DOHH2 (cell line): ENCODE measurements at regions not wholly inside any gene's neighbourhood (a gene's known extent, or its start where the extent isn't known, plus 50 kb on each side); places are given as distances from the start of the nearest gene placed in this dataset.

Experiments
- H3F3A ChIP-seq: fragments of 200-600 bp; sonication (generic), shearing (Covaris generic); 2 replicates; pipeline ENCODE4 v1.6.0; 2016; ENCODE audit warnings: antibody characterized with exemption, mild to moderate bottlenecking; ENCODE audit not compliant: control insufficient read depth, insufficient read depth
- H3K27ac ChIP-seq: fragments of 200-600 bp; sonication (generic); 2 replicates; pipeline ENCODE4 v1.5.1; 2014; ENCODE audit warnings: low read depth, mild to moderate bottlenecking, low read length, moderate library complexity
- H3K27me3 ChIP-seq: fragments of 200-600 bp; sonication (generic); 2 replicates; pipeline ENCODE4 v1.6.1; 2014; ENCODE audit warnings: mild to moderate bottlenecking, low read length, mixed read lengths; ENCODE audit not compliant: control insufficient read depth
- H3K36me3 ChIP-seq: fragments of 200-600 bp; sonication (generic); 2 replicates; pipeline ENCODE4 v1.6.1; 2014; ENCODE audit warnings: mild to moderate bottlenecking, low read length, moderate library complexity, mixed read lengths; ENCODE audit not compliant: control insufficient read depth
- H3K4me1 ChIP-seq: fragments of 200-600 bp; sonication (generic); 2 replicates; pipeline ENCODE4 v1.6.1; 2014; ENCODE audit warnings: mild to moderate bottlenecking, low read length, mixed read lengths; ENCODE audit not compliant: control insufficient read depth
- H3K4me2 ChIP-seq: fragments of 200-600 bp; sonication (generic); 2 replicates; pipeline ENCODE4 v1.6.0; 2014; ENCODE audit warnings: mild to moderate bottlenecking, low read length, moderate library complexity
- H3K4me3 ChIP-seq: fragments of 200-600 bp; sonication (generic); 2 replicates; pipeline ENCODE4 v1.5.1; 2014; ENCODE audit warnings: mild to moderate bottlenecking, low read length, mixed read lengths
- H3K79me2 ChIP-seq: fragments of 200-600 bp; sonication (generic); 2 replicates; pipeline ENCODE4 v1.6.1; 2014; ENCODE audit warnings: mild to moderate bottlenecking, low read length, mixed read lengths; ENCODE audit not compliant: control insufficient read depth
- H3K9me2 ChIP-seq: fragments of 200-600 bp; sonication (generic); replicated peaks from 2 replicates; pipeline ENCODE4 v1.6.1; 2014; ENCODE audit warnings: mild to moderate bottlenecking, low read length, mixed read lengths; ENCODE audit not compliant: control insufficient read depth
- H3K9me3 ChIP-seq: fragments of 200-600 bp; sonication (generic); 2 replicates; pipeline ENCODE4 v1.6.1; 2014; ENCODE audit warnings: antibody characterized with exemption, low read length, mixed read lengths; ENCODE audit not compliant: control insufficient read depth, insufficient read depth
- H4K20me1 ChIP-seq: fragments of 200-600 bp; sonication (generic); 2 replicates; pipeline ENCODE4 v1.6.0; 2014; ENCODE audit warnings: low read depth, mild to moderate bottlenecking, antibody characterized with exemption, low read length, moderate library complexity; ENCODE audit not compliant: control insufficient read depth, insufficient read depth
- EZH2phosphoT487 ChIP-seq: fragments of 200-600 bp; sonication (generic); IDR thresholded peaks from 2 replicates; pipeline ENCODE4 v1.6.1; 2017; ENCODE audit warnings: borderline replicate concordance, mild to moderate bottlenecking, antibody characterized with exemption, low read length, moderate library complexity, mixed read lengths
- TF ChIP-seq, protein P1 (sequence below): fragments of 200-600 bp; sonication (generic); IDR thresholded peaks from one replicate; pipeline ENCODE4 v1.5.1; 2014; ENCODE audit warnings: antibody characterized with exemption, mild to moderate bottlenecking, low read depth, low read length; ENCODE audit not compliant: poor library complexity, severe bottlenecking

DNA sequence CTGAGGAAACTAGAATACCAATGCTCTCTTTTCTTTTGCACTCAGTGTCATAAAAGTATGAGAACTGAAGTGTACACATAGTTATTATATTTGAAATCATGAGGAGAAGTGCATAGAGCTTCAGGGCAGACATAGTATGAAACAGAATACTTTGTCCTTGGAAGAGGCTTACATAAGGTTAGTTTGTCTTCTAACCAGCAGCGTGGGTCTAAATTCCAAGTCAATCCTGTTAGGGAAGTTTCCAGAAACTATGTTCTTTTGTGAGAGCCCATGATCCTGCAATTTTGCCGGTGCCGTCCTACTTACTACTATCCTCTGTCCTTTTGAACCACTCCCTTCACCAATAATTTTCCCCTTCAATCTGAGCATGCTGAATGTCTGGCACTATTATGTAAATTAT, 156.2 kb downstream of the PABPC4L start:
- no peak for TF ChIP-seq EZH2phosphoT487
- TF ChIP-seq, protein P1, sequence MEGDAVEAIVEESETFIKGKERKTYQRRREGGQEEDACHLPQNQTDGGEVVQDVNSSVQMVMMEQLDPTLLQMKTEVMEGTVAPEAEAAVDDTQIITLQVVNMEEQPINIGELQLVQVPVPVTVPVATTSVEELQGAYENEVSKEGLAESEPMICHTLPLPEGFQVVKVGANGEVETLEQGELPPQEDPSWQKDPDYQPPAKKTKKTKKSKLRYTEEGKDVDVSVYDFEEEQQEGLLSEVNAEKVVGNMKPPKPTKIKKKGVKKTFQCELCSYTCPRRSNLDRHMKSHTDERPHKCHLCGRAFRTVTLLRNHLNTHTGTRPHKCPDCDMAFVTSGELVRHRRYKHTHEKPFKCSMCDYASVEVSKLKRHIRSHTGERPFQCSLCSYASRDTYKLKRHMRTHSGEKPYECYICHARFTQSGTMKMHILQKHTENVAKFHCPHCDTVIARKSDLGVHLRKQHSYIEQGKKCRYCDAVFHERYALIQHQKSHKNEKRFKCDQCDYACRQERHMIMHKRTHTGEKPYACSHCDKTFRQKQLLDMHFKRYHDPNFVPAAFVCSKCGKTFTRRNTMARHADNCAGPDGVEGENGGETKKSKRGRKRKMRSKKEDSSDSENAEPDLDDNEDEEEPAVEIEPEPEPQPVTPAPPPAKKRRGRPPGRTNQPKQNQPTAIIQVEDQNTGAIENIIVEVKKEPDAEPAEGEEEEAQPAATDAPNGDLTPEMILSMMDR = no peak
- H3F3A ChIP-seq = no peaks in the 10 kb centered on the region
- H3K4me1 ChIP-seq = no peaks in the 10 kb centered on the region
- H3K27ac ChIP-seq = no peak overlapping the region
- no peaks in the 10 kb centered on the region for H4K20me1 ChIP-seq
- no peaks in the 10 kb centered on the region for H3K9me2 ChIP-seq
- H3K4me3 ChIP-seq = no peak overlapping the region
- no peaks in the 10 kb centered on the region for H3K9me3 ChIP-seq
- H3K36me3 ChIP-seq = no peaks in the 10 kb centered on the region
- no peaks in the 10 kb centered on the region for H3K27me3 ChIP-seq
- no peaks in the 10 kb centered on the region for H3K79me2 ChIP-seq
- H3K4me2 ChIP-seq = no peak overlapping the region

DNA sequence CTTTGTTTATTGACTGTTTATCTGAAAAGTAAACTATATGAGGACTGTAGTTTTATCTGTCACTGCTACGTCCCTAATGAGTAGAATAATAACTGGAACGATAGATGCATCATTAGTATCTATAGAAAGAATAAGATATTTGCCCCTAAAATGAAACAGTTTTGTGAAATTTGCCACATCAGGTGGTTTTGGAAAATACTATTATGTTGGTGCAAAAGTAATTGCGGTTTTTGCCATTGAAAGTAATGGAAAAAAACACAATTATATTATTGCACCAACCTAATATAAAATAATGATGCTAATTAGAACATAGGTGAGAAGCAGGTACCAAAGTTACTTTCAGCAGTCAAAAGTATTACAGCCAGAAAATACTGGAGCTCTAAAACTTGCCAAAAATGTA, 158.3 kb downstream of the PABPC4L start:
- H3K27me3 ChIP-seq = no peaks in the 10 kb centered on the region
- H4K20me1 ChIP-seq = no peaks in the 10 kb centered on the region
- H3K4me3 ChIP-seq = no peak overlapping the region
- H3K36me3 ChIP-seq = no peaks in the 10 kb centered on the region
- no peak overlapping the region for H3K27ac ChIP-seq
- TF ChIP-seq, protein P1 = no peak
- TF ChIP-seq EZH2phosphoT487 = no peak
- H3K9me3 ChIP-seq = no peaks in the 10 kb centered on the region
- no peaks in the 10 kb centered on the region for H3K79me2 ChIP-seq
- H3K4me2 ChIP-seq = no peak overlapping the region
- no peaks in the 10 kb centered on the region for H3K9me2 ChIP-seq
- H3K4me1 ChIP-seq = no peaks in the 10 kb centered on the region
- no peaks in the 10 kb centered on the region for H3F3A ChIP-seq

DNA sequence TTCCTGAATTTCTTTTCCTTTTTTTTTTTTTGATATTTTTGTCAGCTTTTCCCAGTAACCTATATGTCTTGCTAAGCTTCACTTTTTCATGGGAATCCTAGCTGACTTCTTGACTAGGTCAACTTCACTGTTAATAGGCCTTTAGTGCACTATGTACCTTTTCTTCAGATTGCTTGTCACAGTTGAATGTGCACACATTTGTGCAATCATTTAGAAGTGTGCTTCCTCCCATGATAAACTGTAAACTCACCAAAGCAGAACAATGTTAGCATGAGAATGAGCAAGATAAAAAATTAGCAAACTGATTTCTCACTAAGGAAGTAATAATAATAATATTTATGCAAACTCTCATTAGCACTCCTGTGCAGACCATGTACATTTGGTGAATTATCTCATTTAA, 173.2 kb downstream of the PABPC4L start:
- H3K27ac ChIP-seq = no peak overlapping the region

More for the DNA sequence above, 173.2 kb downstream of the PABPC4L start:
- Histone ChIP-seq H3K4me2 (no peak overlapping the region), H3F3A (no peaks in the 10 kb centered on the region), H3K27me3 (no peaks in the 10 kb centered on the region), H3K9me2 (no peaks in the 10 kb centered on the region), H3K9me3 (no peaks in the 10 kb centered on the region), H3K4me3 (no peak overlapping the region), H4K20me1 (no peaks in the 10 kb centered on the region), H3K4me1 (no peaks in the 10 kb centered on the region), H3K36me3 (no peaks in the 10 kb centered on the region), H3K79me2 (no peaks in the 10 kb centered on the region)
- no peak for TF ChIP-seq EZH2phosphoT487
- TF ChIP-seq, protein P1 = no peak
